ENCODE measurements at regions not wholly inside any gene's neighbourhood (a gene's known extent, or its start where the extent isn't known, plus 50 kb on each side); places are given as distances from the start of the nearest gene placed in this dataset.

DNA sequence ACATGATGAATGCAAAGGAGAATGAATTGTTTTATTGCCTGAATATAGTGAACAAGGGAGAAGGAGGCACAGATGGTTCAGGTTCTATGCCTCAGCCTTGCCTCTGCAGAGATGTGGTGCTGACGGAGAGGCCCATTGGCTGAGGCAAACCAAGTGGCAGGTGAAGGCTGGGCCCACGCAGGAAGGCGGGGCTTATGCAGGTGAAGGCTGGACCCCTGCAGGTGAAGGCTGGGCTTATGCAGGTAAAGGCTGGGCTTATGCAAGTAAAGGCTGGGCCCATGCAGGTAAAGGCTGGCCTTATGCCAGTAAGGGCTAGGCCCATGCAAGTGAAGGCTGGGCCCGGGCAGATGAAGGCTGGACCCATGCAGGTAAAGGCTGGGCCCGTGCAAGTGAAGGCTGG lies 414.7 kb downstream of the LRATD1 start:
- no peak for DNase-seq

DNA sequence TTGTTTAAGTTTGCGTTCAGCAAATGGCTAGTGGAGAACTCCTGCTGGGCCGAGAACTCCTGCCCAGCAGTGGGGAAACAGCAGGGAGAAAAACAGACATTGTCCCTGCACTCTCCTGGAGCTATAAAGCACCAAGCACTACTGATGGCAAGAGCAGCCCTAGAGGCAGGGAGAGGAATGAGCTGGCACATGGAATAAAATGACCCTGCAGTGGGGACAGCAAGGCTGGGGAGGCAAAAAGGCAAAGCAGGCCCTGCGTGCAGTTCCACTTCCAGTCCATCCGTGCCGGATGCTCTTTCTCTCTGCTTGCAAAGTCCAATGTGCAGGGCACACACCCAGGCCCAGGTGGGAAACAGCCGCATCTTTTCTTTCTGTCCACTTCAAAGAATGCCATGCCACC lies 415.5 kb downstream of the LRATD1 start:
- no peak for DNase-seq

DNA sequence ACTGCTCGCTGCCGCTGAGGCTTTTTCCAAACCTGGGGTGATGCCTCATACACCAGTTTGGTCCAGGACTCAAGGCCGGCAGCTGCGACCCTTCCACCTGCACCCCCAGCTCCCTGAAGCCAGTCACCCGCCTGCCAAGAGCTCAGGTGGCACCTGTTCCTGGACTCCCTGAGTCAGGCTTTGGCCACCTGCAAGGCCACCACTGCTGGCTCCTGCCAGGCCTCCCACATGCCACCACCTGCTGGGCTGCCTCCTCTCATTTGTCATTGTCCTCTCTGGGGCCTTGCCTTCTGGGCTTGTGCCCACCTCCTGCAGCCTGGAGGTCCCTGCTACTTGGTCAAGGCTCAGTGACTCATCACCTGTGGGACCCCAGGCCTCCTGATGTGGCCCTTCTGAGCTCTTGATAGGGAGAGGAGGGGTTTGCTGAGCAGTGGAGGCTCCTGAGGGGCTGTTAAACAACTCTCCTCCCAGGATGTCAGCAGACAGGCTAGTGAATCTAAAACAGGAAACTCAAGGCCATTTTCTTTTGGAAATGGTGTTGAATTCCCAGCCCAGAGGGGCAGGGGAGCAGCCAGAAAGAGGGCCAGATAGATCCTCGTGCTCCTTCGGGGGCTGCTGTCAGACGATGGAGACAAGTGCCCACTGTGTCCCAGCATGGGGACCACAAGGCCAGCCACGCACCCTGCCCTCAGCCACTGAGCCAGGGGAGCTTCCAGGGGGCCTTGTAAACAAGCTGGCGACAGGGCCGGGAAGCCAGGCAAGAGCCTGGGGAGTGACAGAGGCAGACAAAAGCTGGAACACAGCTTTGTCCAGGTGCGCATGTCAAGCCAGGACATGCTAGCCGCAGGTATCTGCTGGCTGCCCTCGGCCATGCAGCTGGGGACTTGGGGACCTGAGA lies 416.8 kb downstream of the LRATD1 start:
- no peak for DNase-seq

DNA sequence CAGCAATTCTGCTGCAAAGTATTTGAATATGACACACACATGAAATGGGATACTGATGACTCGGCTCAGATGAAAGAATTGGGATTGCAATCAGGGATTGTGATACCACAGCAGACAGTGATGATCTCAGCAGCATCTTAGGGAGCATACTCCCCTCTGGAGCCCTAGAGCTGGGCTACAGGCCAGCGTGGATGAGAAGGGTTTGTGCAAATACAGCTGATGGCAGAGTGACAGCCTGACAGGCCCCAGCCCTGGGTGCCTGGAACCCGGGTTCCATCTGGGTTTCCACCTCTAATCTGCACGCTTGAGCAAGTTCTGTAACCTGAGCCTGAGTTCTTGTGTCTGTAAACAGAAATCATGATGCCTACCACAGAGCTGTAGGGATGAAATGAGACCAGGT lies 418.0 kb downstream of the LRATD1 start:
- no peak for DNase-seq

DNA sequence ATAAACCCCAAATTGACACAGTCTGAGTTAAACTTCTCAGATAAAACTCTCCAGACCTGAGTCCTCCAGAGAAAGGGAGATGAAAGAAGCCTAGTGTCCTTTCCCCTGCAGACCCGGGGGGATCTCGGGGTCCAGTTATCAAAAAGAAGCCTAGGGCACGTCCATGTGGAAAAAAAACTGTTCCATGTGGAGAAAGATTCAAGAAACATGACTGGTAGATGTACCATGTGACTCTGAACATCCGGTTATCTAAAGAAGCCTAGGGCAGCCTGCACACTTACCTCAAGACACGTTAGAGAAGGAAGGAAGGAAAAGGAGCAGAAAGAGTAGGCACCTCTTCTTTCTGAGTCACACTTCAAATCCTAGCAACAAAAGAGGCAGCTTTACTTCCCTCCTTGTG lies 421.0 kb downstream of the LRATD1 start:
- DNase-seq: no peak

DNA sequence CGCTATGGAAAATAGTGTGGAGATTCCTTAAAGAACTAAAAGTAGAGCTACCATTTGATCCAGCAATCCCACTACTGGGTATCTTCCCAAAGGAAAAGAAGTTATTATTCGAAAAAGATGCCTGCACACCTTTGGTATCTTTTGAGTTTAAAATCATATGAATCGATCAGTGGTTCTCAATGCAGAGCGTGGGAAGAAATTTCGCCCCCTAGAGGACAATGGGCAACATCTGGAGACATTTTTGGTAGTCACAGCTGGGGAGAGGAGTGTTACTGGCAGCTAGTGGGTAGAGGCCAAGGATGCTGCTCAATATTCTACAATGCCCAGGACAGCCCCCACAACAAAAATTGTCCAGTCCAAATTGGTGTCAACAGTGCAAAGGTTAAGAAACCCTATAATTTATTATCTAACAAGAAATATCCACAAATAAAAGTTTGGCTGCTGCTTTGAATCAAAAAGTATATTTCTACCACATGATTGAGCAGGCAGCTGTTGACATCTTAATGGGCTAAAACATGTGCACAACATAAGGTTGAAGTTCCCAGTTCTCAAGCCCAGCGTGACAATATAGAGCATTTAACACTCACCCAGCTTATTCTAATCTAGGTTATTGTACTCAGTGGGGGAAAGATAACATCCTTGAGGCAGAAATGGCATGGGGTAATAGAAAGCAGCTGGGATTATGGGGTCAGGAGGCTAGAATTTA lies 425.7 kb downstream of the LRATD1 start:
- no peak for DNase-seq

DNA sequence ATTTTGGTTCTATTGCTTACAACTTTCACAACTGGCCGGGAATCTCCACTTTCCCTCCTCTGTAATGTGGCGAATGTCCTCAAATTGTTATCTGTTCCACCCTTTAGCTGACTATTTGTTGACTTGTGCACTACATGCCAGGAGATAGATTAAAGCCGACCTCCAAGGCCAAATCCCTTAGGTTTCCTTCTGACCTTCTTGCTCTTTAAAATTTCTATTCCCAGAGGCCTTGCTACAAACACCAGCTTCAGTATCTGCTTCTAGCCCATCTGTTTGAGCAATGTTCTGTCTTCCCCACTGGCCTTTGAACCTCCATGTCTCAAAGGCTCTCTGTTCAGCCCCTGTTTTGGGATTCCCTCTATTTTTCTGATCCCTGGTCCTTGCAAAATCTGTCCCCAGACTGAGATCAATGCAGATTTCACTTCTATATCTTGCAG lies 426.2 kb downstream of the LRATD1 start:
- no peak for DNase-seq

DNA sequence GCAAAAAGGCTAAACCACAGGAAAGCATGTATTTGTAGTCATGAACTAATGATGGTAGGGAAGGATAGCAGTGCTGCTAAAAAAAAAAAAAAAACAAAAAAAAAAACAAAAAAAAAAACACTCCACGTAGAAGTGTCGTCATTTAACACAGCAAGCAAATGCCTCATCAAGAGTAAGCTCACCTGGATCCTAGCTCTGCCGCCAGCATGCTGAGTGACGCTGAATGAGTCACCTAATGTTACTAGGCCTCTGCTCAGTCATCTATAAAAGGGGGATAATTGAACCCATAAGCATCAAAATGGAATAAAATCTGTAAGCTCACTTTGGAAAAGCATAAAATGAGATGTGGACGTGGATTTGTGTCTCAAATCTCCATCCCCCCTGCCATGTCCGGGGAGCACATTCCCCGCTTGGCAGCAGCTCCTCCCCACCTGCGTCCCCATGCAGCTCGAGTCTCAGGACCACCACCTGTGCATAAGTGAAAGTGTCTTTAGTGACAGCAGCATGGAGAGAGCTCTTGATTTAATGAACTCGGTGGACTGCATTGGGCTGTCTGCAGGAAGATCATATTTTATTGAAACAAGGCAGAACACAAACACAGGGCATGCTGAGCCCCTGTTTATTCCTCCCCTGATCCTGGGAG lies 427.5 kb downstream of the LRATD1 start:
- no peak for DNase-seq

DNA sequence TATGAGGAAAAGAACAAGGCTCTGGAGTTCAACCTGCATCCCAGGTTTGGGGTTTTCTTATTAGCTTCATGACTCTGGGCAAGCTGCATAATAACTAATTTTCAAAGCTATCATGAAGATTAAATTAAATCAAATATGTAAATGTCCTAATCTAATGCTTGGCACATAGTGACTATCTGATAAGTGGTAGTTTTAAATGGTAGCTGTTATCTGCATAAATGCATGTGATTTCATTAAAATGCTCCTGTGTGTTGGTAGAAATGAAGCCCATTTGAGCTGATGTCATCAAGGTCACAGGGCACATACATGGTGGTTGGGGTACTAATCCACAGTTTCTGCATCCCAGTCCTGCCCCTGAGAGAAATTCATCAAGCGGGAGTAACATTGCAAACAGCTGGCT lies 428.8 kb downstream of the LRATD1 start:
- DNase-seq: no peak

DNA sequence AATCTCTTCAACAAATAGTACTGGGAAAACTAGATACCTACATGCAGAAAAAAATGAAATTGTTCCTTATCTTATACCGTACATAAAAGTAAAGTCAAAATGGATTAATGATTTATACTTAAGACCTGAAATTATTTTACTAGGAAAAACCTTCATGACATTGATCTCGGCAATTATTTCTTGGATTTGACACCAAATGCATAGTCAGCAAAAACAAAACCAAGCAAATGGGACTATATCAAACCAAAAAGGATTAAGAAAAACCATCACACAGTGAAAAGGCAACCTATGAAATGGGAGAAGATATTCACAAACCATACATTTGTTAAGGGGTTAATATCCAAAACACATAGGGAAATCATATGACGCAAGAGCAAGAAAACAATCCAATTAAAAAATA lies 433.6 kb downstream of the LRATD1 start:
- no peak for DNase-seq

DNA sequence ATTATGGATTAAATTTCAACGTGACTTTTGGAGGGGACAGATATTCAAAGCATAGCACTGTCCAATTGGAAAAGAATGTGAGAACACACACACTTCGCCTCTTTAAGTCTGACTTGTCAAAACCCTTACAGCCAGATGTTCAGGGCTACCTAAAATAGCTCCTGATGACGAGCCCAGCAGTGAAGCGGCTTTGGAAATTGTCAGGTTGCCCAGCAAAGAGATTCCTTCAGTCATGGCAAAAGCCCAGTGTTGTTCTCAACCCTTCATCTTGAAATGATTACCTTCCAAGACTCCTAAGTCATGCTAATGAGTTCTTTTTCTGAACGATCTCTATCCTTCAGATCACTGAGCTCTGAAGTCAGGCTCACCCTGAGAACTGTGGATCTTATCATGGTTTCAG lies 436.6 kb downstream of the LRATD1 start:
- no peak for DNase-seq

DNA sequence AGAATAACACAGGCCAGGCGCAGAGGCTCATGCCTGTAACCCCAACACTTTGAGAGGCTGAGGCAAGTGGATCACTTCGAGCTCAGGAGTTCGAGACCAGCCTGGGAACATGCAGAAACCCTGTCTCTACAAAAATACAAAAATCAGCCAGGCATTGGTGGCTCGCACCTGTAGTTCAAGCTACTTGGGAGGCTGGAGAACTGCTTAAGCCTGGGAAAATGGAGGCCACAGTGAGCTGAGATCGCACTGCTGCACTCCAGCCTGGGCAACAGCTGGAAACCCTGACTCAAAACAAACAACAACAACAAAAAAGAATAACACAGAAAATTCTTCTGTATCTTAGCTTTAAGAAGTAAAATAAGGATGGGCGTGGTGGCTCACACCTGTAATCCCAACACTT lies 440.3 kb downstream of the LRATD1 start:
- DNase-seq: no peak

DNA sequence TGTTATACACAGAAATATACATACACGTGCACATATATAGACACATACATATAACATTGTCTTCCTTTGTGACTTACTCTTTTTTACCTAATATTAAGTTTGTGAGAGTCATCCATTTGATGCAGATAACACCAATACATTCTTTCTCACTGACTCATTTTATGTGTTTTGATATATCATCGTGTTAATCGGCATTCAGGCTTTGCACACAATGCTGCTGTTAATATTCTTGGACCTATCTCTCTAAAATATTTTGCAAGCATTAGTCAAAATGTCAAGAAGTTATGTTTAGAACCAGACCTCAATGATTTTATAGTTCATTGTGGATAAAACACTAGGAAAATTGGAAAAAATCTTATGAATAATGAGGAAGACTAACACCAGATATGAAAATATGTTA lies 441.1 kb downstream of the LRATD1 start:
- DNase-seq: no peak

DNA sequence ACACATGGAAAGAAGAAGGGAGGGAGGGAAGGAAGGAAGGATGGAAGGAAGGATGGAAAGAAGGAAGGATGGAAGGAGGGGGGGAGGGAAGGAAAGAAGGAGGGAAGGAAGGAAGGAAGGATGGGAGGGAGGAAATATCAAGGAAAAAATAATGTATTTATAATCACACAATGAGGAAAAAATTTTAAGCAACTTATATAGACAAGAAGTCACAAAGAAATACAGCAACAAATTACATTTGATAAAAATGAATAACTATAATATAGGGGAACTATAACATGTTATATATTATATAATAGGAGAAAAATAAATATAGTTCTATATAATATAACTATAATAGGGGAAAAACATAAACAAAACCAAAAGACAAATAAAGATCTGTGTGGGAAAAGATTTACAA lies 441.8 kb downstream of the LRATD1 start:
- DNase-seq: no peak

DNA sequence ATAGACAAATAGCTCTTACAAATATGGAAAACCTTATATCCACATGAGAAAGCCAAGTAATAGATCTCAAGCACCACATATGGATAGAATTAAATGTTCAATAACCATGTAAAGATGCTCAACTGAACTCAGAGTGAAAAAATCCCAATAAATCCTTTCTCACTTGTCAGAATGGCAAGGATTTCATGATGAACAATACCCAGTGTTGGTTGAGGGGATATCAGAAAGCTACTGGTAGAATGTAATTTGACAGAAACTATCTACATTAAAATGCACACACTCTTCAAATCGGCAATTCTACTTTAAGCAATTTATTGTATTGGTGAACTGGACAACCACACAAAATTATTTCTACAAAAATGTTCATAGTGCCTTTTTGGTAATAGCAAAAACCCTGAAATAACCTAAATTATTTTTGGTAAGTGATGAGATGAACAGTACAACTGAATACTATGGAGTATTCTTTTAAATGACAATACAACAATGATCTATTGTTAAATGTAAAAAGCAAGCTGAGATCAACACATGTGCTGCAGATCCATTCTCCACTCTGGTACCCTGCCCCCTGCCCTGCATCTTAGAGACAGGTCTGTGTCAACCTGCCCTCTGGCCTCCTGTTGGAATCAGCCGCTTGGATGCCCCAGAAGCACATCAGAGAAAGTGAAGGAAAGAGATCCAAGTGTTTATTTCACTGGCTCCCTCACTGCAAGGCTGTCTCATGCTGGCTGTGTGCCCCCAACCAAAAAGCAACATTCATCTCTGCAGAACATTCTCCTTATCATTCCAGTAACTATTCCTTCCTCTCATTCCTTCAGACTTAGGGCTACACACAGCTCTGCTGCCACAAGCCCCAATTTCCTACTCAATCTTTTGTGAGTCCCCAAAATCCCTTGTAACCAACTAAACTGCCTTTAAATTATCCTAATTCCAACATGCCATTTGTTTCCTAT lies 442.5 kb downstream of the LRATD1 start:
- DNase-seq: no peak

DNA sequence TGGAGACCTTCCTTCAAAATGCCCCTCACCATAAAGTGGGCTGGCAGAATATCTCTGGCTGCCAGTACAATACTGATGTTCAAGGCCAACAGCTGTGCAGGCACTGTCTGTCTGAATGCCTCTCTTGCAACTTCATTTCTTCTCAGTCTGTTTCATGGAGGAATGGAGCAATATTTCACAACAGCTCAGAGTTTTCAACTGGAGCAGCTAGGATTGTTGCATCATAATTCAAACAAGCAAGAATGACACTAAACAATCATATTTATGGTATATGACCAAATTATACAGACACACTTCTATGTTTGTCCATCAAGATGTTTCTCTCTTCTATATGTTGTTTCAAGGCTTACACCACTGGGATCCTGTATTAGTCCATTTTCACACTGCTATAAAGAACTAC lies 444.2 kb downstream of the LRATD1 start:
- no peak for DNase-seq

DNA sequence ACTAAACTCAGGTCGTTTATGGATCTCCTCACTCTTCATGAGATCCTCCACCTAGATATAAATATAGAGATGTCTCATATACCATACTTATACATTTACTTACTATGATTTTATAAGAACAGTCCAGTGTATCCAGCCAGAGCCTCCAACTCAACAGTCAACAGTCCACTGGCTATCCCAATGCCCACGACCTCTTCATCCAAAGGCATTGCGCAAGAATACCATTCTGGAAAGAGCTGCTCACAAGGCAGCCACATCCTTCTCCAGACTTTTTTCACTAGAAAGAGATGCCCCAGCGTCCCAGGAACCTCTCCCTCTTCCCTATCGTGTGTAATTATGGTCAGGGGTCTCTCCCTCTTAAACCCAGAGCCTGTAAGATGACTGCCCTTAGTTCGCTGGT lies 448.8 kb downstream of the LRATD1 start:
- no peak for DNase-seq

DNA sequence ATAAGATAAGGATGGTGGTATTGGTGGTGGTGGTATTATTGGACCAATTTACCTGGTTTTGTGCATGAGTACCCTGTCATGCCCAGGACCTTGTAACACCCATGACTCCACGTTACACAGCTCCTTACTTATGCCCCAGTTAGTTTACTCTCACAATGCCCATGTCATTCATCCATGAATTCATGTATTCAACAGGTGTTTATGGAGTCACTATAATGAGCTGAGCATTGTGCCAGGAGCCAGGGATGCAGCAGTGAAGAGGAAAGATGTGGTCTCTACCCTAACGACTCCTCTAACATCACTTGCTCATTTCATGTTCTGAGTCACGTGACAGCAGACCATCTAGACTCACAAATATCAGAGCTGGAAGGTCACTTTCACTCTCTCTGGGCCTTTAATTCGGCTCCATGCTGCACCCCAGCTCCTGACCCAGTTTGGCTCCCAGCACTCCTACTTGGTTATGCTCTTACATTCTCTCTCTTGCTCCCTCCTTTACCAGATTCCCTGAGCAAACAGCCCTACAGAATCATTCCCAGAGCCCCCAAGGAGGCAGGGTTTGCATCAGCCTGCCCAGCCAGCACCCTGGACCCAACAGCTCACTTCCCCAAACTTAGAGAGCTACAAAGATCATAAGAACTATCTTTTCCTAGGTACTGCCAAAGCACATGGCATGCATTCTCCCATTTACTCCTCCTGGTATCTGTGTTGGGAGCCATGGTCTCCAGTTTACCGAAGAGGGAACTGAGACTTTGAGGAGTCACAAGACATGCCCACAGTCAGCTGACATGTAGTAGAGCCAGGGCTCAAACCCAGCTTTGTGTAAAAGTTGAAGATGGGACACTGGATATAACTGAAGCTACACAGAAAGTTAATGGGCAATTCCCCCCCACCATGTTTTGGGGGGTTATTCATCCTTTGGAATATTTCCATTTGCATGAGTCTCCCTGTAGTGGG lies 449.9 kb downstream of the LRATD1 start:
- DNase-seq: no peak

DNA sequence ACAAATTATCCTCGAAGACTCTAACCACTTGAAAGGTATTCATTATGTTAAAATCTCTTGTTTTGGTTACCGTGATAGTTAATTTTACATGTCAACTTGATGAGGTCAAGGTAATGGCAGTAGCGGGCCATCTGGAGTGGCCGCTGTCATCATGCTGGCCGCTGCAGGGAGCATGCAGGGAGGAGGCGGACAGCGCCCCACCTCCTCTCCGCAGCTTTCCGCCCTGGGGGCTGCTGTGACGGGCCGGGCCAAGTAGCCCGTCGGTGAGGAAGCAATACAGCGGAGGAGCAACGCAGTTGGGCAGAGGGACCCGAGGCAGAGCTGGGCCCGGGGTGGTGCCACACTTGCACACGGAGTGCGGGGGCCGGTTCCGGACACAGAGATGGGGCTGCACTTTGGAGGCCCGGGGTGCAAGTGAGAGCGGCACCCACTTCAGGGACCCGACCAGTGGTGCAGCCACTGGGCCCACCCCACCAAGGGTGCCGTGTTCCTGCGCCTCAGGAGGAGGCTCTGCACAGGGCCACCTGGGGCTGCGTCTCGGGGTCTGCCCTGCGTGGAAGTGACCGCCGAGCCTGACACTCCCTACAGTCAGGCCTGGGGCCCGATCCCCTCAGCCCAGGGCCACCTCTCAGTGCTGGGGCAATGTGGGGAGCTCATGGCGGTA lies 452.4 kb downstream of the LRATD1 start:
- DNase-seq: no peak

DNA sequence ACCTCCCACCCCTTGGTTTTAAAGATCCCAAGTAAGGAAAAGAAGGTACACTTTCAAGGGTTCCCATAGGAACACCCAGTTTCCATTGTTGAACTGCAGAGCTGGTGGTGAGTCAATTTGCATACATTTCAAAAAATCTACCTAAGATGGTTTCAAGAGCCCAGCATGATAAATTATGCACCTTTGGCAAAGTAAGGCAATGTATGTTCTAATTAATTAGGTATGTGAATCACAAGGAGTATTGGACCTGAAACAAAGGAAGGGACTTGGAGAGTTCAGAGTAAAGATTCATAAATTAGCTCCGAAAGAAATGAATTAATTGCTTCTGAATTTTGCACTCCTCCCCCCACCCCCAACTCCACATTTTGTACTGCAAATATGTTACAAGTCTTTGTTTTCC lies 459.7 kb downstream of the LRATD1 start:
- DNase-seq: no peak
